Transverse colon (tissue), 4 donors: ENCODE measurements at regions not wholly inside any gene's neighbourhood (a gene's known extent, or its start where the extent isn't known, plus 50 kb on each side); places are given as distances from the start of the nearest gene placed in this dataset.

ENCODE experiments used
- DNase-seq: peaks from one replicate; pipeline ENCODE4 v3.0.0-alpha.2; 2019
- H3K27ac ChIP-seq, 4 donors: fragments of 200-600 bp; sonication (generic); 2 replicates each; pipeline ENCODE4 v1.5.1; 2016 to 2018; ENCODE audit warnings: inconsistent platforms in 4 of 4
- H3K27me3 ChIP-seq: fragments of 200-600 bp; sonication (generic); 2 replicates; pipeline ENCODE4 v1.5.1; 2017; ENCODE audit warnings: inconsistent platforms
- H3K36me3 ChIP-seq, 4 donors: fragments of 200-600 bp; sonication (generic); 2 replicates each; pipeline ENCODE4 v1.5.1; 2017 to 2019; ENCODE audit warnings: inconsistent platforms in 4 of 4
- H3K4me1 ChIP-seq, 4 donors: fragments of 200-600 bp; sonication (generic); 2 replicates each; pipeline ENCODE4 v1.5.1; 2017 to 2020; ENCODE audit warnings: inconsistent platforms in 4 of 4
- H3K4me3 ChIP-seq, 4 donors: fragments of 200-600 bp; sonication (generic); 1 replicate in 1 of 4; 2 replicates in 3 of 4; pipeline versions ENCODE4 v1.5.1 to v1.6.1; 2017 to 2019; ENCODE audit warnings: inconsistent platforms in 4 of 4
- H3K9me3 ChIP-seq, 2 donors: fragments of 200-600 bp; sonication (generic); 2 replicates each; pipeline ENCODE4 v1.5.1; 2017 to 2019; ENCODE audit warnings: inconsistent platforms in 2 of 2
- EP300 ChIP-seq: sonication (generic); formaldehyde crosslinking; IDR thresholded peaks from one replicate; pipeline ENCODE4 v1.6.1; 2017; ENCODE audit warnings: antibody characterized with exemption, low read depth
- POLR2A ChIP-seq: fragments of 450-650 bp; IDR thresholded peaks from one replicate; pipeline ENCODE4 v1.6.1; 2016; ENCODE audit warnings: antibody characterized with exemption, mild to moderate bottlenecking, moderate library complexity
- POLR2AphosphoS5 ChIP-seq, 3 donors: sonication (generic); formaldehyde crosslinking; IDR thresholded peaks; one replicate each; pipeline ENCODE4 v1.6.1; 2016; ENCODE audit warnings: antibody characterized with exemption in 3 of 3
- WGBS, 2 donors: methylation state at CpG; one replicate each; pipeline ENCODE4 v1.1.5; 2018; ENCODE audit warnings: low coverage in 1 of 2; 5-methylcytosine and 5-hydroxymethylcytosine counted together
- in situ Hi-C, 4 donors: fragments of 200-750 bp; cut with MboI; loops; one replicate each; pipeline versions ENCODE4 v1.15.0 to v1.15.1; 2017; ENCODE audit warnings: low sequenced_read_pairs in 3 of 4, low pct_ligation_motif_present in 1 of 4, low pct_unique_long_range_greater_than_20kb in 1 of 4
- intact Hi-C: fragments of 100-400 bp; cut with DNase I; formaldehyde crosslinking; loops from one replicate; pipeline ENCODE4 v1.15.1; 2023; ENCODE audit warnings: low total_unique reads
- TF ChIP-seq, protein P1 (sequence below), 5 experiments: fragments of 200-600 bp in 3 of 5; fragments of 450-650 bp in 2 of 5; sonication (generic) in 3 of 5; IDR thresholded peaks; 1 replicate in 2 of 5; 2 replicates in 3 of 5; pipeline ENCODE4 v1.5.1; 2016 to 2017; ENCODE audit warnings: antibody characterized with exemption in 5 of 5, inconsistent platforms in 3 of 5, mild to moderate bottlenecking in 2 of 5, moderate library complexity in 1 of 5

DNA sequence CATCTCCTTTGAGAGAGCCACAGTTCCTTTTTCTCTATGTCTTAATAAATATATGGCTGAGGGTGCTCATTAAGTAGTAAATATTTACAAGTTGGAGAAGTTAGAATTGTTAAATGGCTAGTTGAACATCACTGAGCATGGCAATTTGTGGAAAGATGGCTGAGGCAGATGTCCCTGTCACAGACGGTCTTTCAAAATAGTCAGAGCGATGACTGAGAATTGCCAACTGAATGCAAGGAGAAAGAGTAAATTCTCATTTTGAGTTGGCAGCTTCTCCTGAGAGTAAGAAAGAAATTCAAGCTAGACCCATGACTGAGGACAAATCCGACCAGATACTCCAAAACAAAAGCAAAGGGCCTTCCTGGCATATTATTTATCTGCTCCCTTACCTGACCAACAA lies 617.9 kb downstream of the KCTD16 start:
- H3K27ac ChIP-seq: no peak overlapping the region
- no peak overlapping the region for H3K4me3 ChIP-seq
- in situ Hi-C loops: no loop called here

DNA sequence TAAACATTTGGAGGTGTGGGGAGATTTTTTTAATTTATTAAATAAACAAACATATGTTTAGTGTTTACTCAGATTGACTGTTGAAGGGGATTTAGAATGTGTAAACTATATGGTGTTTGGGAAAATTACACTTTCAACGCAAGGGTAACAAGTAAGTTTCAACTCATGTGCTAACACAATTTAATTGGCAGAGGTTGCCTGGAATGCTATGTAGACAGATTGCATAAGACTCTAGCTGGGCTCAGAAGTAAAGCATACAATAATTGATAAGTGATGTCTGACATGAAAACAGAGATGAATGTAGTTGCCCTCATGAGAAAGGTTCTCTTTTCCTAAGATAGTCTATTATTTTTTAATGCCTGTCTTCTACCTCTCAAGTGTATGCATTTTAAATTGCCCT lies 617.4 kb downstream of the KCTD16 start:
- intact Hi-C loops: no loop called here

More for the DNA sequence above, 617.9 kb downstream of the KCTD16 start:
- no peaks in the 10 kb centered on the region for H3K36me3 ChIP-seq
- WGBS, 2 donors: 52 to 60% methylated on average over 3 of the region's 3 CpGs
- no peaks in the 10 kb centered on the region for H3K9me3 ChIP-seq
- DNase-seq: no peak
- peaks cover 0 to 5% (median 0%) of the 10 kb centered on the region in 4 donors for H3K4me1 ChIP-seq
- no peak for TF ChIP-seq EP300
- TF ChIP-seq POLR2AphosphoS5 (IDR thresholded peaks at IDR 0.05): no peak
- H3K27me3 ChIP-seq: no peaks in the 10 kb centered on the region
- intact Hi-C loops: no loop called here

DNA sequence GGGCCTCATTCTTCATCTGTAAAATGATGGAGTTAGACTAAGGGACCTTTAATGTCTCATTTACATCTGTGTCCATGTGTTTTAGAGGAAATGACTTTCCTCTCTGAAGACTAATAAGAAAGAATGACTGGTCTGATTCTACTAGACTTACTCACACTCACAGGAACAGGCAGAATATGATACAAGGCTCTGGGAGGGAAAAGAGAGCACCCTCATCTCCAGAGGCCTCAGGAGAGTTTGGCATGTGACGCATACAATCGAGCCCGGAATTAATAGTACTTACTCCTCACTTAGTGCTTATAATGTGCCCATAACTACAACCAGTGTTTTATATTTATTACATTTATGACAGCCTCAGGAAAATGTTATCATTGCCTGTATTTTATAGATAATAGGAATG lies 608.7 kb downstream of the KCTD16 start:
- WGBS, 2 donors: 80 to 93% methylated on average over 3 of the region's 3 CpGs
- intact Hi-C loops: no loop called here
- H3K4me1 ChIP-seq: no peaks in the 10 kb centered on the region

More for the DNA sequence above, 617.4 kb downstream of the KCTD16 start:
- no peaks in the 10 kb centered on the region for H3K27me3 ChIP-seq
- in situ Hi-C loops: no loop called here
- no peak for DNase-seq
- no peaks in the 10 kb centered on the region for H3K9me3 ChIP-seq
- WGBS, 2 donors: 30 to 85% methylated on average over 1 of the region's 1 CpG
- peaks cover 0 to 5% (median 0%) of the 10 kb centered on the region in 4 donors for H3K4me1 ChIP-seq
- H3K4me3 ChIP-seq: no peak overlapping the region
- H3K27ac ChIP-seq: no peak overlapping the region
- no peaks in the 10 kb centered on the region for H3K36me3 ChIP-seq
- TF ChIP-seq EP300 (no peak), POLR2A (no peak), POLR2AphosphoS5 (IDR thresholded peaks at IDR 0.05) (no peak)
- TF ChIP-seq, protein P1, sequence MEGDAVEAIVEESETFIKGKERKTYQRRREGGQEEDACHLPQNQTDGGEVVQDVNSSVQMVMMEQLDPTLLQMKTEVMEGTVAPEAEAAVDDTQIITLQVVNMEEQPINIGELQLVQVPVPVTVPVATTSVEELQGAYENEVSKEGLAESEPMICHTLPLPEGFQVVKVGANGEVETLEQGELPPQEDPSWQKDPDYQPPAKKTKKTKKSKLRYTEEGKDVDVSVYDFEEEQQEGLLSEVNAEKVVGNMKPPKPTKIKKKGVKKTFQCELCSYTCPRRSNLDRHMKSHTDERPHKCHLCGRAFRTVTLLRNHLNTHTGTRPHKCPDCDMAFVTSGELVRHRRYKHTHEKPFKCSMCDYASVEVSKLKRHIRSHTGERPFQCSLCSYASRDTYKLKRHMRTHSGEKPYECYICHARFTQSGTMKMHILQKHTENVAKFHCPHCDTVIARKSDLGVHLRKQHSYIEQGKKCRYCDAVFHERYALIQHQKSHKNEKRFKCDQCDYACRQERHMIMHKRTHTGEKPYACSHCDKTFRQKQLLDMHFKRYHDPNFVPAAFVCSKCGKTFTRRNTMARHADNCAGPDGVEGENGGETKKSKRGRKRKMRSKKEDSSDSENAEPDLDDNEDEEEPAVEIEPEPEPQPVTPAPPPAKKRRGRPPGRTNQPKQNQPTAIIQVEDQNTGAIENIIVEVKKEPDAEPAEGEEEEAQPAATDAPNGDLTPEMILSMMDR (IDR thresholded peaks at IDR 0.05): no peak

DNA sequence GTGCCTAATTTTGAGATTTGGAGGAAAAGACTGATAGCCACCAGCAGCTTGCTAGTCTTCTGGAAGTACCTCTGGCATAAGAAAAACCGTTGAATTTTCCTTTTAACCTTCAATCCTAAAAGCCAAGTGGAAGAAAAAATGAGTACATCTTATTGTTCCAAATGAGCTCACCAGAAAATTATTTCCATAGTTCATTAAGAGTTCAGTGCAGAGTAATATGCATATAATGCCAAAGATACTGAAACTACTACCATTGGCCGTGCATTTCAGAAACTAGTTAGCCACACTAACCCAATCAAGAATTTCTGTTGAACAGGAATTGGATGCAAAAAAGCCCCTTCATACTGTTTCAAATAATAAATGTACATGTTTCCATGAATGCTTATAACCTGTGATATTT lies 607.9 kb downstream of the KCTD16 start:
- in situ Hi-C loops: no loop called here
- TF ChIP-seq POLR2A (no peak), POLR2AphosphoS5 (IDR thresholded peaks at IDR 0.05) (no peak), EP300 (no peak)
- TF ChIP-seq, protein P1 (IDR thresholded peaks at IDR 0.05): no peak

More for the DNA sequence above, 608.7 kb downstream of the KCTD16 start:
- no peaks in the 10 kb centered on the region for H3K27me3 ChIP-seq
- no peaks in the 10 kb centered on the region for H3K9me3 ChIP-seq
- no peak overlapping the region for H3K27ac ChIP-seq
- no peak overlapping the region for H3K4me3 ChIP-seq
- no peaks in the 10 kb centered on the region for H3K36me3 ChIP-seq
- DNase-seq: no peak
- in situ Hi-C loops: no loop called here
- TF ChIP-seq, protein P1 (IDR thresholded peaks at IDR 0.05): no peak
- TF ChIP-seq EP300 (no peak), POLR2A (no peak), POLR2AphosphoS5 (IDR thresholded peaks at IDR 0.05) (no peak)

DNA sequence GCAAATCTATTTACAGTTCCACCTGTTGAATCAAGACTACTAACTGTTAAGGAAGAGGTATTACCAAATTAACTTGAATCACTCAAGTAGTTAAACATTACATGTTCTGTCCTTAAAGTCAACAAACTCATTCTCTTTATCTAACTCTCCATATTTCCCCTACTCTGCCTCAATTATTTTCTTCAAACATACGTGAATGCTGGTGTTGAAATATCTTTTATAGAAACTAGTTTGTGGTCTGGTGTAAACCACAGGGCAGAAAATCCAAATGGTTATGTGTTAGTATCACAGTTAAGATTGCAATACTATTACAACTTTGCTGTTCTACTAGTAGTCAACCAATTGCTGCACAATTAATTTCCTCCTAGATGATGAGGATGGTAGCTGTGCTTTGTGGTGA lies 603.5 kb downstream of the KCTD16 start:
- H3K36me3 ChIP-seq: no peaks in the 10 kb centered on the region
- H3K4me3 ChIP-seq: no peak overlapping the region
- WGBS, 2 donors: 28 to 33% methylated on average over 1 of the region's 1 CpG
- no peak for TF ChIP-seq EP300
- H3K4me1 ChIP-seq: no peaks in the 10 kb centered on the region
- DNase-seq: no peak
- intact Hi-C loops: no loop called here
- in situ Hi-C loops: no loop called here
- H3K27me3 ChIP-seq: no peaks in the 10 kb centered on the region
- no peak overlapping the region for H3K27ac ChIP-seq
- H3K9me3 ChIP-seq: no peaks in the 10 kb centered on the region

More for the DNA sequence above, 607.9 kb downstream of the KCTD16 start:
- Histone ChIP-seq H3K4me1 (no peaks in the 10 kb centered on the region), H3K27ac (no peak overlapping the region), H3K9me3 (no peaks in the 10 kb centered on the region), H3K4me3 (no peak overlapping the region), H3K27me3 (no peaks in the 10 kb centered on the region), H3K36me3 (no peaks in the 10 kb centered on the region)
- 77 to 80% methylated on average over 2 of the region's 2 CpGs for WGBS, 2 donors
- DNase-seq: no peak
- intact Hi-C loops: no loop called here
